Chondrocyte (in vitro differentiated cells): ENCODE measurements at regions not wholly inside any gene's neighbourhood (a gene's known extent, or its start where the extent isn't known, plus 50 kb on each side); places are given as distances from the start of the nearest gene placed in this dataset.
"Not testable (repeated sequence)": the region's sequence is repeated elsewhere in the genome, so short reads cannot be mapped to it uniquely, and the experiment has no call there.

ENCODE experiments used
- DNase-seq: peaks from one replicate; pipeline ENCODE4 v3.0.0; 2021; ENCODE audit warnings: mixed read lengths, low spot score
- H3K27ac Mint-ChIP-seq: one replicate; pipeline ENCODE4 v1.8.0; 2021; ENCODE audit warnings: mild to moderate bottlenecking, moderate library complexity, mixed read lengths; ENCODE audit not compliant: unreplicated experiment
- H3K27me3 Mint-ChIP-seq: 2 replicates; pipeline ENCODE4 v1.8.0; 2021; ENCODE audit warnings: low read depth, mixed read lengths
- H3K36me3 Mint-ChIP-seq: 2 replicates; pipeline ENCODE4 v1.8.0; 2021; ENCODE audit warnings: low read depth, mixed read lengths
- H3K4me1 Mint-ChIP-seq: 2 replicates; pipeline ENCODE4 v1.8.0; 2021; ENCODE audit warnings: low read depth, mild to moderate bottlenecking, mixed read lengths
- H3K4me3 Mint-ChIP-seq: one replicate; pipeline ENCODE4 v1.8.0; 2021; ENCODE audit warnings: mild to moderate bottlenecking, moderate library complexity, mixed read lengths; ENCODE audit not compliant: unreplicated experiment
- H3K9me3 Mint-ChIP-seq: 2 replicates; pipeline ENCODE4 v1.8.0; 2021; ENCODE audit warnings: low read depth, mixed read lengths
- CTCF ChIP-seq: fragments of 200-600 bp; sonication (generic); IDR thresholded peaks from 2 replicates; pipeline ENCODE4 v1.5.0; 2021; ENCODE audit warnings: antibody characterized with exemption, mild to moderate bottlenecking, moderate library complexity

DNA sequence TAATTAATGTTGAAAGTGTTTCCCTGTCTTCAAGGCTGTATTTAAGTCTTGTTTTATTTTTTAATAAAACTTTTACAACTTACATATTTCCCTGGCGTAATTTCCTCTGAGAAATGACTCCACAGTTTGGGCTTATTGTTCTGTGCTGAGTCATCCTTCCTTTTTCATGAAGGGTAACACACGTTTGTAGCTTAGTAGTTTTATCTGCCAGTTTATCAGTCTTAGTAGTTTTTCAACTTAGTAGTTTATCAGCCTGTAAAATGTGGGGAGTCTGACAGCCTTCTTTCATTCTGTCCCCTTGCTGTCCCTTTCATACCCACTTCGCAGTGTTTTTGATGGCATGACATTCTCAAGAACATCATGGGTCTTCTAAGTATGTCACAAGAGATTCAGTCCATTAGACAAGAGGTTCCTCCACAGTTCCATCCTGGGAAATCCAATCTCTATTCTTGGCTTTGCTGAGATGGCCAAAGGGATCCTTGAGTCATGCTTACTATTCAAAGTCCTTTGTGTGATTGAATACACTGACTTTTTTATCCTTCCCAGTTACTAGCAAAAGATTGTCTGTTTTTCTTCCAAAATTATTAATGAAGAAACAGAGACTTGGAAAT lies 60.0 kb upstream of the SGPP2 start:
- no peaks in the 10 kb centered on the region for H3K27me3 Mint-ChIP-seq
- no peak overlapping the region for H3K27ac Mint-ChIP-seq
- no peak for TF ChIP-seq CTCF
- no peak overlapping the region for H3K4me3 Mint-ChIP-seq
- peaks cover 7% of the 10 kb centered on the region for H3K9me3 Mint-ChIP-seq
- no peaks in the 10 kb centered on the region for H3K36me3 Mint-ChIP-seq
- DNase-seq: no peak
- H3K4me1 Mint-ChIP-seq: peaks cover 4% of the 10 kb centered on the region

DNA sequence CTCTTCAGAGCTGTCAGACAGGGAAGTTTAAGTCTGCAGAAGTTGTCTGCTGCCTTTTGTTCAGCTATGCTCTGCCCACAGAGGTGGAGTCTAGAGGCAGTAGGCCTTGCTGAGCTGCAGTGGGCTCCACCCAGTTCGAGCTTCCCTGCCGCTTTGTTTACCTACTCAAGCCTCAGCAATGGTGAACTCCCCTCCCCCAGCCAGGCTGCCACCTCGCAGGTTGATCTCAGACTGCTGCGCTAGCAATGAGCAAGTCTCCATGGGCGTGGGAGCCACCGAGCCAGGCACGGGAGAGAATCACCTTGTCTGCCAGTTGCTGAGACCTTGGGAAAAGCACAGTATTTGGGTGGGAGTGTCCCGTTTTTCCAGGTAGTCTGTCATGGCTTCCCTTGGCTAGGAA lies 56.1 kb upstream of the SGPP2 start:
- peaks cover 21% of the 10 kb centered on the region for H3K9me3 Mint-ChIP-seq
- not testable (repeated sequence) for H3K27ac Mint-ChIP-seq, H3K4me1 Mint-ChIP-seq, H3K27me3 Mint-ChIP-seq, H3K36me3 Mint-ChIP-seq, DNase-seq, H3K4me3 Mint-ChIP-seq

DNA sequence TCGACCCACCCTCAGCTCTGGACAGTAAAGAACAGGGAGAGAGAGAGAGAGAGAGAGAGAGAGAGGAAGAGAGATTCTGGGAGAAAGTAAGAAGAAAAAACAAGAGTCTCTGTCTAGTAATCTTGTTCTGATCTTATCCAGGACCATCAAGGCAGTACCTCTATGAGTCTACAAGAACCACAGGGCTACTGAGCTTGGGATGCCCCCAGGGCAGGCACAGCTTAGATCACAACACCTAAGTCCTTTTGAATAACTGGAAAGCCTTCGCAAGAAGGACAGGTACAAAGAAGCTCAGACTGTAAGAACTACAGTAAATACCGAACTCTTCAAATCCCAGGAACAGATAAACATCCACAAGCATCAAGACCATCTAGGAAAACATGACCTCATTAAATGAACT lies 51.4 kb upstream of the SGPP2 start:
- Mint-ChIP-seq H3K4me3 (no peak overlapping the region), H3K9me3 (peaks cover 23% of the 10 kb centered on the region), H3K27ac (no peak overlapping the region), H3K36me3 (no peaks in the 10 kb centered on the region), H3K4me1 (no peaks in the 10 kb centered on the region), H3K27me3 (peaks cover 19% of the 10 kb centered on the region)
- no peak for TF ChIP-seq CTCF
- DNase-seq: no peak
